ENCODE measurements at regions not wholly inside any gene's neighbourhood (a gene's known extent, or its start where the extent isn't known, plus 50 kb on each side); places are given as distances from the start of the nearest gene placed in this dataset.

DNA sequence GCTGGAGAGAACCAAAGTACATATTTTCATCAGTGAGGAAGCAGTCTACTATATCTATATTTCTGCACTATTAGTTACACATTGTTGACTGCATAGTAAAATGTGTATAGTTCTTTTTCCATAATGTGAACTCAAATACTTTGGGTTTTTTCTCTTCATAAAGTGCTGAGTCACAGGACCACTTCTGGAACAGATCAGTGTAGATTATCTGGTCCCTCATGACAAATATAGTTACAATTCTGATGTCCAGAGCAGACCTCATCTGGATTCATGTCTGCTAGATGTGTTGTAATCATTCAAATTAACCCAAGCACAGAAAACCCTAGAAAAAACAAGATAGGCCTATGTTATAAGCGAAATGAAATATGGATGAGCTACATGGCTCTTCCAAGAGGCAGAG is 171.4 kb downstream of the SUCLA2 start:
- TF ChIP-seq POLR2A (IDR thresholded peaks at IDR 0.05; ENCODE audit: low read depth, low read length) (no peak), CTCF (IDR thresholded peaks at IDR 0.05; ENCODE audit: extremely low read depth in 1 of 2, insufficient read depth in 1 of 2, low read depth in 1 of 2, low read length in 2 of 2) (no peak), JUN (IDR thresholded peaks at IDR 0.05; ENCODE audit: borderline replicate concordance, insufficient read depth, insufficient read length, low read depth) (no peak)
